ENCODE measurements at regions not wholly inside any gene's neighbourhood (a gene's known extent, or its start where the extent isn't known, plus 50 kb on each side); places are given as distances from the start of the nearest gene placed in this dataset.

GRCh38 chr20:52473186-52473585 is 281.6 kb upstream of the ZFP64 start:
- Histone ChIP-seq H3K4me1 (ENCODE audit: control insufficient read depth, insufficient read depth, low read length) (no peaks in the 10 kb centered on the region), H3K9ac (ENCODE audit: low read length in 2 of 2) (no peak overlapping the region), H3K27ac (ENCODE audit: low read length) (no peak overlapping the region), H3K27me3 (ENCODE audit: control insufficient read depth in 1 of 2, insufficient read depth in 2 of 2, low read length in 2 of 2) (peaks cover 0 to 4% of the 10 kb centered on the region in 2 donors), H3K9me3 (ENCODE audit: control insufficient read depth in 2 of 2, low read length in 2 of 2) (no peaks in the 10 kb centered on the region), H3K4me3 (ENCODE audit: low read length in 2 of 2) (no peak overlapping the region), H3K36me3 (ENCODE audit: control insufficient read depth in 2 of 2, insufficient read depth in 2 of 2, low read length in 2 of 2) (no peaks in the 10 kb centered on the region)

- H3K9ac ChIP-seq (ENCODE audit: low read length in 2 of 2): no peak overlapping the region
- H3K4me1 ChIP-seq (ENCODE audit: control insufficient read depth, insufficient read depth, low read length): no peaks in the 10 kb centered on the region
- no peak overlapping the region for H3K27ac ChIP-seq (ENCODE audit: low read length)
- no peak overlapping the region for H3K4me3 ChIP-seq (ENCODE audit: low read length in 2 of 2)
- H3K9me3 ChIP-seq (ENCODE audit: control insufficient read depth in 2 of 2, low read length in 2 of 2): peaks cover 0 to 1% of the 10 kb centered on the region in 2 donors
- peaks cover 0 to 4% of the 10 kb centered on the region in 2 donors for H3K27me3 ChIP-seq (ENCODE audit: control insufficient read depth in 1 of 2, insufficient read depth in 2 of 2, low read length in 2 of 2)
- no peaks in the 10 kb centered on the region for H3K36me3 ChIP-seq (ENCODE audit: control insufficient read depth in 2 of 2, insufficient read depth in 2 of 2, low read length in 2 of 2)
Measured at GRCh38 chr20:52470561-52470960, 279.0 kb upstream of the ZFP64 start.

GRCh38 chr20:52469128-52469527 is 277.5 kb upstream of the ZFP64 start:
- H3K9me3 ChIP-seq (ENCODE audit: control insufficient read depth in 2 of 2, low read length in 2 of 2): peaks cover 0 to 5% of the 10 kb centered on the region in 2 donors
- H3K4me3 ChIP-seq (ENCODE audit: low read length in 2 of 2): no peak overlapping the region
- H3K9ac ChIP-seq (ENCODE audit: low read length in 2 of 2): no peak overlapping the region
- H3K27me3 ChIP-seq (ENCODE audit: control insufficient read depth in 1 of 2, insufficient read depth in 2 of 2, low read length in 2 of 2): peaks cover 0 to 4% of the 10 kb centered on the region in 2 donors
- H3K4me1 ChIP-seq (ENCODE audit: control insufficient read depth, insufficient read depth, low read length): no peaks in the 10 kb centered on the region
- no peaks in the 10 kb centered on the region for H3K36me3 ChIP-seq (ENCODE audit: control insufficient read depth in 2 of 2, insufficient read depth in 2 of 2, low read length in 2 of 2)
- no peak overlapping the region for H3K27ac ChIP-seq (ENCODE audit: low read length)

DNA sequence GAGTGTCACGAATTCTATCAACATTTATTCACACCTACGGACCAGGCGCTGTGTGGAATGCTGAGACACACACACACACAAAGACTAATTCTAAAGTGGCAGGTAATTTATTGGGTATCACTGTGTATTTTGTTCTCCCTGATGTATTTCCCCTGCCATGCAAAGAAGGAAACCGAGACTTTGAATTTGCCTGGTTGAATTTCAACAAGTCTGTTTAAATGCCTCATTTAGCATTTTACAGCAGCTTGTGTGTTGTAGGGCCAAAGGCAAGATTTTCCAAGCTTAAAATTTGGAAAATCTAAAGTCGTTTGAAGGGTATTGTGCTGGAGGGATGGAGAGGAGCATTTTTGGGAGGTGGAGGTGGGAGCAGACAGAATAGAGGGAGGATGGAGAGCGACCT is 274.4 kb upstream of the ZFP64 start:
- H3K27me3 ChIP-seq (ENCODE audit: control insufficient read depth in 1 of 2, insufficient read depth in 2 of 2, low read length in 2 of 2): peaks cover 2 to 7% of the 10 kb centered on the region in 2 donors
- H3K27ac ChIP-seq (ENCODE audit: low read length): no peak overlapping the region
- H3K9ac ChIP-seq (ENCODE audit: low read length in 2 of 2): no peak overlapping the region
- H3K4me1 ChIP-seq (ENCODE audit: control insufficient read depth, insufficient read depth, low read length): no peaks in the 10 kb centered on the region
- H3K4me3 ChIP-seq (ENCODE audit: low read length in 2 of 2): no peak overlapping the region
- peaks cover 0 to 5% of the 10 kb centered on the region in 2 donors for H3K9me3 ChIP-seq (ENCODE audit: control insufficient read depth in 2 of 2, low read length in 2 of 2)
- no peaks in the 10 kb centered on the region for H3K36me3 ChIP-seq (ENCODE audit: control insufficient read depth in 2 of 2, insufficient read depth in 2 of 2, low read length in 2 of 2)

- Histone ChIP-seq H3K9me3 (ENCODE audit: control insufficient read depth in 2 of 2, low read length in 2 of 2) (peaks cover 5% of the 10 kb centered on the region in 2 donors), H3K27me3 (ENCODE audit: control insufficient read depth in 1 of 2, insufficient read depth in 2 of 2, low read length in 2 of 2) (peaks cover 2 to 3% of the 10 kb centered on the region in 2 donors), H3K27ac (ENCODE audit: low read length) (no peak overlapping the region), H3K36me3 (ENCODE audit: control insufficient read depth in 2 of 2, insufficient read depth in 2 of 2, low read length in 2 of 2) (no peaks in the 10 kb centered on the region), H3K4me3 (ENCODE audit: low read length in 2 of 2) (no peak overlapping the region), H3K9ac (ENCODE audit: low read length in 2 of 2) (no peak overlapping the region), H3K4me1 (ENCODE audit: control insufficient read depth, insufficient read depth, low read length) (no peaks in the 10 kb centered on the region)
Measured at GRCh38 chr20:52461582-52461981, 270.0 kb upstream of the ZFP64 start.

GRCh38 chr20:52459150-52459549 is 267.6 kb upstream of the ZFP64 start:
- Histone ChIP-seq H3K4me3 (ENCODE audit: low read length in 2 of 2) (no peak overlapping the region), H3K27ac (ENCODE audit: low read length) (no peak overlapping the region), H3K36me3 (ENCODE audit: control insufficient read depth in 2 of 2, insufficient read depth in 2 of 2, low read length in 2 of 2) (no peaks in the 10 kb centered on the region), H3K4me1 (ENCODE audit: control insufficient read depth, insufficient read depth, low read length) (no peaks in the 10 kb centered on the region), H3K9me3 (ENCODE audit: control insufficient read depth in 2 of 2, low read length in 2 of 2) (peaks cover 0 to 5% of the 10 kb centered on the region in 2 donors), H3K27me3 (ENCODE audit: control insufficient read depth in 1 of 2, insufficient read depth in 2 of 2, low read length in 2 of 2) (peaks cover 2 to 3% of the 10 kb centered on the region in 2 donors), H3K9ac (ENCODE audit: low read length in 2 of 2) (no peak overlapping the region)

DNA sequence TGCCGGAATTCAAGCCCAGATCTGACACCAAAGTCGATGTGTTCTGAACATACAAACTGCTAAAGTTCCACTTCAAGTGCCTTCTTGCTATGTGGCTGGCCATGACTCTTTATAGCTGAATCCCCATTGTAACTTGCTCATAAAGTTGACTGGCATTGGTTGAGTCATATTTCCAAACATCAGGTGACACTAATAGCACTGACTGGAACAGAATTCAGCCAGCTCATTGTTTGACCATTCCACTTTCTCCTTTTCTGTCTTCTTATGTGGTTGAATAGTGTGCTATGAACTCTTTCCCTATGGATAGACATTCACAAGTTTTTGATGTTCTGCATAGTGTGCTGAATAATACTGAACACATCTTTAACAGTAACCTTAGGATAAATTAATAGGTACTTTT is 266.2 kb upstream of the ZFP64 start:
- H3K9ac ChIP-seq (ENCODE audit: low read length in 2 of 2): no peak overlapping the region
- no peak overlapping the region for H3K27ac ChIP-seq (ENCODE audit: low read length)

DNA sequence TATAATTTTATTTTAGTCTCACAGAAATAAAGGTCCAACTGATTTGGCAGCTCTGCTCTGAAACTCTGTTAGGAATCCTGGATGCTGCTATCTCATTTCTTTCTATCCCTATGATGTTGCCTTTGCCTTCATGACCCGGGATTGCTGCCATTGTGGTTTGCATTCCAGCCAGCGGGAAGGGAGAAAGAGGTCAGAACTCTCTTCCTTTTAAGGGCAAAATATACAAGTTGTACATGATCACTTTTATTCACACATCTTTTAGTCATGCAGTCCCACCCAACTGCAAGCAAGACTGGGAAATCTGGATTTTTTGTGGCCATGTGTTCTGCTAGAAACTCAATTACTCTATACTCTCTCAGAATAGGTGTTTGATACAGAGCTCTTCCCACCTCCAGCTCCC is 263.1 kb upstream of the ZFP64 start:
- H3K27me3 ChIP-seq (ENCODE audit: control insufficient read depth in 1 of 2, insufficient read depth in 2 of 2, low read length in 2 of 2): no peaks in the 10 kb centered on the region

More for the DNA sequence above, 266.2 kb upstream of the ZFP64 start:
- Histone ChIP-seq H3K36me3 (ENCODE audit: control insufficient read depth in 2 of 2, insufficient read depth in 2 of 2, low read length in 2 of 2) (no peaks in the 10 kb centered on the region), H3K27me3 (ENCODE audit: control insufficient read depth in 1 of 2, insufficient read depth in 2 of 2, low read length in 2 of 2) (peaks cover 0 to 3% of the 10 kb centered on the region in 2 donors), H3K9me3 (ENCODE audit: control insufficient read depth in 2 of 2, low read length in 2 of 2) (peaks cover 0 to 5% of the 10 kb centered on the region in 2 donors), H3K4me1 (ENCODE audit: control insufficient read depth, insufficient read depth, low read length) (no peaks in the 10 kb centered on the region), H3K4me3 (ENCODE audit: low read length in 2 of 2) (no peak overlapping the region)

DNA sequence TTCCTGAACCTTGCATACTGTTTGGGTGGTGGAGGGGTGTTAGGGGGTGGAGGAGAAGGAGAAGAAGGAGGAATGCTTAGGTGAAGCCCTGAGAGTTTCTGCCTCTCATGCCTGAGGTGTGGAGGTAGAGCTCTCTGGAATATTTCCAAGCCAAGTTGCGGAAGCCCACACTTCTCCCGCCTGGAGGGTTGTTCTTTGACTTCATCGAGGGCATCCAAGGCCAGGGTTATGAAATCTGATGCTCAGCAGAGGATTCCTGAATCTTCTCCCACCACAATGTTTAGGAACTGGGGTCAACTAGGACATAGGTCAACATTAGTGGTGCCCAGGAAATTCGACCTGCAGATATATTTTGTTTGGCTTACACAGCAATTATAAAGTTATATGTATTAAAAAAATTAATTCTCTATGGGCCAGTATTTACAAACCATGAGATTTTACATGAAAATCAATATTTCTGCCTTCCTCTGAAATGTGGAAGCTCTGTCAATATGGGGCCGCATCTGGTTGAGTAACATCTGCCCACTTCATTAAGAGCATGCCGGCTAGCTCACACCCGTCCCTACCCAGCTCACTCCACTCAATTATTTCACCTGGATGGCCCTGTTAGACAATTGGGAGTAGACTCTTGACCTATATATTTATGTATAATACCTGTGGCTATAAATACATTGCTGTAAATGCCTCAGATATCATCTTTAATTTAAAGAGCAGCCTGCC is 257.1 kb upstream of the ZFP64 start:
- no peaks in the 10 kb centered on the region for H3K36me3 ChIP-seq (ENCODE audit: control insufficient read depth in 2 of 2, insufficient read depth in 2 of 2, low read length in 2 of 2)
- H3K4me3 ChIP-seq (ENCODE audit: low read length in 2 of 2): no peak overlapping the region
- H3K9me3 ChIP-seq (ENCODE audit: control insufficient read depth in 2 of 2, low read length in 2 of 2): no peaks in the 10 kb centered on the region
- H3K9ac ChIP-seq (ENCODE audit: low read length in 2 of 2): no peak overlapping the region
- no peaks in the 10 kb centered on the region for H3K27me3 ChIP-seq (ENCODE audit: control insufficient read depth in 1 of 2, insufficient read depth in 2 of 2, low read length in 2 of 2)
- H3K4me1 ChIP-seq (ENCODE audit: control insufficient read depth, insufficient read depth, low read length): no peaks in the 10 kb centered on the region
- H3K27ac ChIP-seq (ENCODE audit: low read length): no peak overlapping the region

More for the DNA sequence above, 263.1 kb upstream of the ZFP64 start:
- no peak overlapping the region for H3K27ac ChIP-seq (ENCODE audit: low read length)
- no peak overlapping the region for H3K9ac ChIP-seq (ENCODE audit: low read length in 2 of 2)
- no peaks in the 10 kb centered on the region for H3K4me1 ChIP-seq (ENCODE audit: control insufficient read depth, insufficient read depth, low read length)
- H3K9me3 ChIP-seq (ENCODE audit: control insufficient read depth in 2 of 2, low read length in 2 of 2): peaks cover 0 to under 1% of the 10 kb centered on the region in 2 donors
- no peaks in the 10 kb centered on the region for H3K36me3 ChIP-seq (ENCODE audit: control insufficient read depth in 2 of 2, insufficient read depth in 2 of 2, low read length in 2 of 2)
- H3K4me3 ChIP-seq (ENCODE audit: low read length in 2 of 2): no peak overlapping the region

DNA sequence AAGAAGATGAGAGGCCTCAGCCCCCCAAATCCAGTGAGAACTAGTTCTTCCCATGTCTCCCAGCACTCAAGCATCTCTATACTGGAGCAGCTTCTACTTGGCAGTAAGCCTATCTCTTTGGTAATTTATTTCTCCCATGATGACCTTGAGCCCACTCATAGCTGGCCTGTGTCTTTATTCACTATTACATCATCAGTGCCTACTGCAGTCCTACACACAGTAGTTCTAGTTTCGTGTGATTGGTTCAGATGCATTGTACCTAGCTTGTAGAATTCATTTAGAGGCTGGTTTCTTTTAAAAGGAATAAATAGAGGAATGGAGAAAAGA is 255.6 kb upstream of the ZFP64 start:
- Histone ChIP-seq H3K9ac (ENCODE audit: low read length in 2 of 2) (no peak overlapping the region), H3K27ac (ENCODE audit: low read length) (no peak overlapping the region), H3K36me3 (ENCODE audit: control insufficient read depth in 2 of 2, insufficient read depth in 2 of 2, low read length in 2 of 2) (no peaks in the 10 kb centered on the region), H3K4me1 (ENCODE audit: control insufficient read depth, insufficient read depth, low read length) (no peaks in the 10 kb centered on the region), H3K4me3 (ENCODE audit: low read length in 2 of 2) (no peak overlapping the region), H3K27me3 (ENCODE audit: control insufficient read depth in 1 of 2, insufficient read depth in 2 of 2, low read length in 2 of 2) (no peaks in the 10 kb centered on the region), H3K9me3 (ENCODE audit: control insufficient read depth in 2 of 2, low read length in 2 of 2) (no peaks in the 10 kb centered on the region)

GRCh38 chr20:52446421-52447224 is 255.0 kb upstream of the ZFP64 start:
- H3K4me3 ChIP-seq (ENCODE audit: low read length in 2 of 2): no peak overlapping the region
- H3K9me3 ChIP-seq (ENCODE audit: control insufficient read depth in 2 of 2, low read length in 2 of 2): no peaks in the 10 kb centered on the region
- H3K9ac ChIP-seq (ENCODE audit: low read length in 2 of 2): no peak overlapping the region
- no peak overlapping the region for H3K27ac ChIP-seq (ENCODE audit: low read length)
- H3K36me3 ChIP-seq (ENCODE audit: control insufficient read depth in 2 of 2, insufficient read depth in 2 of 2, low read length in 2 of 2): no peaks in the 10 kb centered on the region
- H3K4me1 ChIP-seq (ENCODE audit: control insufficient read depth, insufficient read depth, low read length): no peaks in the 10 kb centered on the region
- H3K27me3 ChIP-seq (ENCODE audit: control insufficient read depth in 1 of 2, insufficient read depth in 2 of 2, low read length in 2 of 2): no peaks in the 10 kb centered on the region

Measured in stomach smooth muscle (tissue), 2 donors.